Gastroesophageal sphincter (tissue), 3 donors: ENCODE measurements at regions not wholly inside any gene's neighbourhood (a gene's known extent, or its start where the extent isn't known, plus 50 kb on each side); places are given as distances from the start of the nearest gene placed in this dataset.

Source experiments
- CTCF ChIP-seq, 4 experiments: fragments of 200-600 bp in 2 of 4; fragments of 450-650 bp in 2 of 4; sonication (generic) in 1 of 4; IDR thresholded peaks; one replicate each; pipeline ENCODE4 v1.5.1; 2017 to 2019; ENCODE audit warnings: antibody characterized with exemption in 4 of 4, mild to moderate bottlenecking in 2 of 4, moderate library complexity in 2 of 4
- EP300 ChIP-seq: sonication (generic); formaldehyde crosslinking; IDR thresholded peaks from one replicate; pipeline ENCODE4 v1.6.1; 2017; ENCODE audit warnings: antibody characterized with exemption, mild to moderate bottlenecking
- POLR2AphosphoS5 ChIP-seq: sonication (generic); formaldehyde crosslinking; IDR thresholded peaks from one replicate; pipeline ENCODE4 v1.6.1; 2017; ENCODE audit warnings: antibody characterized with exemption

GRCh38 chr13:73516731-73517130 is 457.9 kb downstream of the KLF5 start:
- TF ChIP-seq EP300 (no peak), CTCF (IDR thresholded peaks at IDR 0.05) (no peak), POLR2AphosphoS5 (no peak)
